ENCODE measurements at regions not wholly inside any gene's neighbourhood (a gene's known extent, or its start where the extent isn't known, plus 50 kb on each side); places are given as distances from the start of the nearest gene placed in this dataset.
A peak's percentile ranks its signal among the peaks of the same experiment; 100 is the strongest.

GRCh38 chr2:45337481-45337880, 273.6 kb downstream of the SRBD1 start:
- no peak for DNase-seq

GRCh38 chr2:45334205-45334604, 276.9 kb downstream of the SRBD1 start:
- no peak for DNase-seq

- DNase-seq: no peak
Observed at GRCh38 chr2:45332567-45332966, 278.5 kb downstream of the SRBD1 start.

GRCh38 chr2:45332094-45332493, 279.0 kb downstream of the SRBD1 start:
- DNase-seq: no peak

GRCh38 chr2:45331410-45331786, 279.7 kb downstream of the SRBD1 start:
- DNase-seq: no peak

- DNase-seq: peak; percentile 41 to 52
Observed at GRCh38 chr2:45330637-45331409, 280.2 kb downstream of the SRBD1 start.

DNA sequence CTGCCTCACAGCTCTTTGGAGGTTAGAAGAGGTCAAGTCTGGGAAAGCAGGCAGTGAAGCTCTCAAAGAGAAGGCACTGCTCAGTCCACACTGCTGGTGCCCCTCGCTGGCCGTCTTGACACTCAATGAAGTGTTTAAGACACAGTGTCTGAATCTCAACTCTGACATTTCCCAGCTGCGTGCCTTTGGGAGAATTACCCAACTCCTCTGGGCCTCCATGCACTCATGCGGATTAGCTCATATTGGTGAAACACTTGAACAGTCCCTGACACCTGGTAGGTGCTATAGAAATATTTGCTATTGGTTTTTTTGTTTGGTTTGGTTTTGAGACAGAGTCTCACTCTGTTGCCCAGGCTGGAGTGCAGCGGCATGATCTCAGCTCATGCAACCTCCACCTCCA, 281.0 kb downstream of the SRBD1 start:
- DNase-seq: peak; percentile 48 to 74

GRCh38 chr2:45329045-45329677, 281.9 kb downstream of the SRBD1 start:
- DNase-seq: peak; percentile 77 to 80

- DNase-seq: no peak
Observed at GRCh38 chr2:45328264-45328870, 282.7 kb downstream of the SRBD1 start.

- peak in 1 of 2 experiments; percentile 22 for DNase-seq
Observed at GRCh38 chr2:45323344-45323743, 287.7 kb downstream of the SRBD1 start.

GRCh38 chr2:45320956-45321355, 290.1 kb downstream of the SRBD1 start:
- DNase-seq: no peak

GRCh38 chr2:45319683-45320455, 291.2 kb downstream of the SRBD1 start:
- no peak for DNase-seq

- DNase-seq: no peak
Observed at GRCh38 chr2:45318686-45319085, 292.4 kb downstream of the SRBD1 start.

GRCh38 chr2:45316576-45317338, 294.3 kb downstream of the SRBD1 start:
- DNase-seq: no peak

DNA sequence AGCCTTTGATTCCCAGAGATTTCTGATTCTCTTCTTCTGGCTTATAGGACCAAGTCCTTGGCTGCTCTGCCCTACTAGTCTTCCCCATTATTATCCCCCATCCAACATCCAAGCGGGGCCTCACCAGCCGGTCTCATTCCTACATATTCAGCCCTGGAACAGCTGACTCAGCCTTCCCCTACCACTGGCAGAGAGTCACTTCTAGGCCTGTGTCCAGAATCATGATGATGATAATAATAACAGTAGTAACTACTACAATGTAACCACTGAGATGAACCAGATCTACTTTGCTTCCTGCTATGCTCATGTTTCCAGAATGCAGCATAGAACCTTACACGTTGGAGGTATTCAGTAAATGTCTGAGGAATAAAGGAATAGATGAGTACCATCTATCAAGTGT, 295.2 kb downstream of the SRBD1 start:
- DNase-seq: no peak

DNA sequence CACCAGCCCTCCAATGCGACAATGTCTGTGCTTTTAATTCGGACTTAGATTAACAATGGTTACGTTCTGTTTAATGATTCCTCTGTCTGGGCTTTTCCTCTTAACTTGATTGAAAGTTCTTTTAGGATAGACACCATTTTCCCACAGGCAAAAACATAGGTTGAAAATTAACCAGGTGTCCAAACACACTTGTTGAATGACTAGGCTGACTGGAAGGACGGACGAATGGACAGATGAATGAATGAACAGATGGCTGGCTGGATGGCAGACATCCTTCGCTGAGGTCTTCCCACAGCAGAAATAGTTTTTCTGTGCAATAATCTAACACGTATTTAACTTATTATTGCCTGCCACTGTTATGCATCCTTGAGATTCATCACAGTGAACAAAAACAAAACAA, 298.8 kb downstream of the SRBD1 start:
- no peak for DNase-seq

DNA sequence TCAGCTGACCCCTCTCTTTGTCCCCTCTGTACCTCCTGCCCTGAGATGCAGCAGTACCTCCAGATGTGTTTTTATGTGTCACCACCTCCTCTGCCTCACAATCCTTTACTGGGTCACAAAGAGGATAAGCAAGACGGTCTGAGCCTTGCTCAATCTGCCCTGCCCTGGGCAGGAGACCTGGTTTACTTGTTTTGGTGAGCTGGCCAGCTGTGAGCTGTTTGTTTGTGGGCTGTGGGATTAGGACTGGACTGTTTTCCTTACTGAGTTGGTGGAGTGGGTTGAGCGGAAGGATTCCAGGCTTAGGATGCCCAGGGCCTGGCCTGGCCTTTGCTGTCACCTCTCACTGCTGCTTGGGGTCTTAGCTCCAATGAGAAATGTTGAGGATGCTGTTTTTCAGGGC, 299.5 kb downstream of the SRBD1 start:
- no peak for DNase-seq

DNA sequence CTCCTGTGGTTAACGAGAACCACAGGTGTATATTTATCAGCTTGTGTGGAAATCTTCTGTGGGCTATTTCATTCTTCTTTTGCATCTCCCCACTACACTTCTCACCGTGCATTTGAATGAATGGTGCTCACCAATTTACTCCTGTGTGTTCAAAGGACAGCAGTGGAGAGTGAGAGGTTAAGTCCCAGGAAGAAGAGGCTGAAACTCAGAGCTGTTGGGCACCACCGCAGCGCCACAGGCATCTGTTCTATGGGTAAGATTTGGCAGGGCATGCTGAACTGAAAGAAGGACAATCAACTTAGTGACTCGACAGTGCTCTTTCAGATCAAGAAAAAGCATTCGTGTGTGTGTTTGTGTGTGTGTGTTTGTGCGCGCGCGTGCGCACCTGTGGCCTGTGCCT, 297.9 kb upstream of the SIX2 start:
- no peak for DNase-seq

DNA sequence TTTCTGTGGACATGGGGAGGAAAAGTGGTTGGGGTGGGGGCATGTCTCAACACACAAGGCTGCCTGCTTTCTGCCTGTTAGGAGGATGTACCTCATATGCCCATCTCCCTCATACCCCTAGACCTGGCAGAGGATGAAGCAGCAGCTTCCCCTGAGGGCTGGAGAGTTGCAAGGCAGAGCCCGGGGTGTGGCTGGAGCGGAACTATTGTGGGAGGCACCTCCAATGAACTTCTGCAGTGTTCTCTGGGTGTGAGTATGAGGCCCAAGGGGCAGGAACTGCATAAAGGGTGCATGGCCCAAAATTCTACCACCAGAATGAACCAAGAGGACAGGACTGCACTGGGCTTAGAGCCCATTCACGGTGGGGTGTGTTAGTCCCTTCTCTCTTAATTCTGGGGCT, 296.3 kb upstream of the SIX2 start:
- no peak for DNase-seq

GRCh38 chr2:45303417-45304202, 294.4 kb upstream of the SIX2 start:
- no peak for DNase-seq

DNA sequence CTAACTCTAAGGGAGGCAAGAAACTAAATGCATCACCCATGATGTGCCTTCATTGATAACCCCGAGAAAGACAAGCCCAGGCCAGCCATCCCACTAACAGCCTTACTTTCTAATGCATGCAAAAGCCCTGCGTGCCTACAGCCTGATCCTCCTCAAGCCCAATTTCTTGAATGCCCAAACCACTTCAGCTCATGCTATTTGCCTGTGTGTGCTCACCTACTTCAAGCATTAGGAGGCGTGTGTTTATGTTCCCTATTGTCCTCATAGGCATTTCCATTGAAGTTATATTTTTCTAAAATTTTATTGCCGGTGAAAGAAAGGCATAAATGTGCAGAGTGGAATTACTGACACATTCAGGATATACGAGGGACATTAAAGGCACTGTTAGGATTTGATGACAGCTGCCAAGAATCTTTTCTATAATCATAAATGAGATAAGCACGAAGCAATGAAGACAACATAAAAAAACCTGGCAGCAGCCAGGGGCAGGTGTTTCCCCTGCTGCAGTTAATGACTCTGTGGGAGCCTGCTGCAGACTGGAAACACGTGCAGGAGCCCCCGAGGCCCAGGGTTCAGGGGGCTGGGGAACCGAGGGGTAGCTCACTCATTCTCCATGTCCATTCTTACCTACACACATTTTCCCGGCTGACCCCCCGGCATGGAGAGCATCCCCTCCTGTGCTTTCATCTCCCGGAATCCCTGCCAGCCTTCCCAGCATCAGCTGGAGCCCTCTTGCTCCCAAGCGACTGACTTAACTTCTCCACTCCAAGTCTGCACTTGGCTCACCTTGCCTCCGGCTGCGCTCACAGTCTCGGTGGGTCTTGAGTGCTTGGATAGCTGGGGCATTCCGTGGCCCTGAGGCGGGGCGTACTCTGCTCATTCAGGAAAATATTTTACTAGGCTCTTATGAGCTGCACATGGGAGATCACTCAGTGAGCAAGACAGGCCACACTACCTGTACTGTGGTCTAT, 292.3 kb upstream of the SIX2 start:
- DNase-seq: peak; percentile 48 to 79
